ENCODE measurements at regions not wholly inside any gene's neighbourhood (a gene's known extent, or its start where the extent isn't known, plus 50 kb on each side); places are given as distances from the start of the nearest gene placed in this dataset.

- DNase-seq (ENCODE audit: low read depth in 2 of 3, low spot score in 2 of 3) = no peak
Observed at GRCh38 chr3:135310317-135310716, 515.3 kb downstream of the EPHB1 start.

GRCh38 chr3:135311699-135312098, 516.6 kb downstream of the EPHB1 start:
- no peak for DNase-seq (ENCODE audit: low read depth in 2 of 3, low spot score in 2 of 3)

- no peak for DNase-seq (ENCODE audit: low read depth in 2 of 3, low spot score in 2 of 3)
Observed at GRCh38 chr3:135314237-135314636, 519.2 kb downstream of the EPHB1 start.

- DNase-seq (ENCODE audit: low read depth in 2 of 3, low spot score in 2 of 3) = no peak
Observed at GRCh38 chr3:135324301-135324700, 529.2 kb downstream of the EPHB1 start.

- no peak for DNase-seq (ENCODE audit: low read depth in 2 of 3, low spot score in 2 of 3)
Observed at GRCh38 chr3:135325096-135325495, 530.0 kb downstream of the EPHB1 start.

GRCh38 chr3:135325726-135326235, 530.7 kb downstream of the EPHB1 start:
- DNase-seq (ENCODE audit: low read depth in 2 of 3, low spot score in 2 of 3) = no peak

- DNase-seq (ENCODE audit: low read depth in 2 of 3, low spot score in 2 of 3) = no peak
Observed at GRCh38 chr3:135326851-135327250, 531.8 kb downstream of the EPHB1 start.

- no peak for DNase-seq (ENCODE audit: low read depth in 2 of 3, low spot score in 2 of 3)
Observed at GRCh38 chr3:135328036-135328435, 533.0 kb downstream of the EPHB1 start.

- DNase-seq (ENCODE audit: low read depth in 2 of 3, low spot score in 2 of 3) = peak in 2 of 3 donors; percentile 7 to 53
Observed at GRCh38 chr3:135329479-135329878, 534.4 kb downstream of the EPHB1 start.

- no peak for DNase-seq (ENCODE audit: low read depth in 2 of 3, low spot score in 2 of 3)
Observed at GRCh38 chr3:135337192-135337591, 542.1 kb downstream of the EPHB1 start.

GRCh38 chr3:135348690-135349089, 553.6 kb downstream of the EPHB1 start:
- DNase-seq (ENCODE audit: low read depth in 2 of 3, low spot score in 2 of 3) = peak in 1 of 3 donors; percentile 7

GRCh38 chr3:135349254-135349948, 554.3 kb downstream of the EPHB1 start:
- no peak for DNase-seq (ENCODE audit: low read depth in 2 of 3, low spot score in 2 of 3)

GRCh38 chr3:135352213-135352612, 557.2 kb downstream of the EPHB1 start:
- no peak for DNase-seq (ENCODE audit: low read depth in 2 of 3, low spot score in 2 of 3)

- no peak for DNase-seq (ENCODE audit: low read depth in 2 of 3, low spot score in 2 of 3)
Observed at GRCh38 chr3:135362889-135363288, 567.8 kb downstream of the EPHB1 start.

- no peak for DNase-seq (ENCODE audit: low read depth in 2 of 3, low spot score in 2 of 3)
Observed at GRCh38 chr3:135364676-135365075, 569.6 kb downstream of the EPHB1 start.

- DNase-seq (ENCODE audit: low read depth in 2 of 3, low spot score in 2 of 3) = no peak
Observed at GRCh38 chr3:135366816-135367215, 571.8 kb downstream of the EPHB1 start.

- peak in 1 of 3 donors; percentile 19 for DNase-seq (ENCODE audit: low read depth in 2 of 3, low spot score in 2 of 3)
Observed at GRCh38 chr3:135368316-135368715, 573.3 kb downstream of the EPHB1 start.

- DNase-seq (ENCODE audit: low read depth in 2 of 3, low spot score in 2 of 3) = no peak
Observed at GRCh38 chr3:135368781-135369180, 573.7 kb downstream of the EPHB1 start.

- DNase-seq (ENCODE audit: low read depth in 2 of 3, low spot score in 2 of 3) = no peak
Observed at GRCh38 chr3:135374571-135374970, 579.5 kb downstream of the EPHB1 start.

- DNase-seq (ENCODE audit: low read depth in 2 of 3, low spot score in 2 of 3) = no peak
Observed at GRCh38 chr3:135382188-135382587, 583.3 kb upstream of the PPP2R3A start.

- no peak for DNase-seq (ENCODE audit: low read depth in 2 of 3, low spot score in 2 of 3)
Observed at GRCh38 chr3:135382621-135383020, 582.9 kb upstream of the PPP2R3A start.

GRCh38 chr3:135383301-135383700, 582.2 kb upstream of the PPP2R3A start:
- no peak for DNase-seq (ENCODE audit: low read depth in 2 of 3, low spot score in 2 of 3)

- DNase-seq (ENCODE audit: low read depth in 2 of 3, low spot score in 2 of 3) = no peak
Observed at GRCh38 chr3:135392151-135392550, 573.4 kb upstream of the PPP2R3A start.

Data from hematopoietic multipotent progenitor cell (in vitro differentiated cells).